Stimulated activated naive CD8-positive, alpha-beta T cell treated with anti-CD3 and anti-CD28 coated beads, Interleukin-15, Interleukin-2, amounts not matched to agents 100 U/mL and 50 U/mL, for 24 hours (primary cell): ENCODE measurements at regions not wholly inside any gene's neighbourhood (a gene's known extent, or its start where the extent isn't known, plus 50 kb on each side); places are given as distances from the start of the nearest gene placed in this dataset.

Source experiments
- ATAC-seq: fragments of 150-1000 bp; cut with Tn5 transposase; one replicate; pipeline ENCODE4 v1.10.0; 2021
- DNase-seq: peaks from one replicate; pipeline ENCODE4 v3.0.0; 2021

DNA sequence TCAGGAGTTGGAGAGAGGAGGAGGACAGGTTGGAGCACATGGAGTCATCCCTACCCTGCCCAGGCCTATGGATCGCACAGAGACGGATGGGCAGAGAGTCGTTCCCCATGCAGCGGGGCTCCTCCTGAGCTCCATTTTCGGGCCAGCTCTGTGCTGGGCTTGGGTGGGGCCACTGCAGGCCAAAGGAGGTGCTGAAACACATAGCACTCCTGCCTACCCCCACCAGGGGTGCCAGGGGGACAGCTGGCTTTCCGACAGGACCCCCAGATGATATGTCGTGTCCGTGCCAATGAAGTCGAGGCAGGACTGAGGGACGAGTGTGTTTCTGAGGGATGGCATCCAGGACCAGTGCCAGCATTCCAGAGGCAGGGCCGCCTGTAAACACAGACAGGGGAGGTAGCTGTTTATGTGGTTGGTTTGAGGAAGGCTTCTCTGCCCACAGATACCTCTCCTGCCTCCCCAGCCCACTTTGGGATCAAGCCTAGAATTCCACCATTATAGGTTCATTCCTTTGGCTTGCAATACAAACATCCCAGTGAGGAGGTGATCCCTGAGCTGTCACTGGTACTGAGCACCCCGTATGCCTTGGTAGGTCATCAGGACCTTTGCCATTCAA lies 116.6 kb downstream of the GLI2 start:
- ATAC-seq, result no peak
- no peak for DNase-seq

- DNase-seq, result no peak
- no peak for ATAC-seq
Measured at GRCh38 chr2:120853306-120854013, 117.8 kb downstream of the GLI2 start.

GRCh38 chr2:120854014-120854620 lies 118.4 kb downstream of the GLI2 start:
- no peak for DNase-seq
- no peak for ATAC-seq

- DNase-seq (no peak), ATAC-seq (no peak)
Measured at GRCh38 chr2:120854766-120855530, 119.3 kb downstream of the GLI2 start.

DNA sequence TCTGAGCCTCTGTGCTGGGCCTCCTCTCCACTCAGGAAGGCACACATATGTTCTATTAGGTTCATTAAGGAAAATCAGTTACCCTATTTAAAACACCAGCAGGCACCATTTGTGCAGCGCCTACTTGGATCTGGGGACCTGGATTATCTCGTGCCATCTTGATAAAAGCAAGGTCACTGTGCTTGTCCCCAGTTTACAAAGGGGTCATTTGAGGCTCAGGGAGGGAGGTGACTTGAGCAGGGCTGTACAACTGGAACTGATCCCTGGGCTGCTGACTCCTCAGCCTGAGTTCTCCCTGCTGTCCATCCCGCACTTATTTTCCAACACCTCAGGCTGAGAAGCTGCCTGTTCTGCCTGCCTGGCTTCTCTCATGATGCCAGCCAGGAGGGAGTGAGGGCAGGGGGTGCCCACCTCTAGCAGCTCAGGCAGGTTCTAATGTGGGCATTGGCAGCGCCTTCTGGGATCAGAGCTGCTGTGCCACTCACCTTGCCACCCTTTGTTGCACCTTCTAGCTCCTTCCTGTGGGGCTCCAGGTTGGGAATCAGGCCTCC lies 120.3 kb downstream of the GLI2 start:
- ATAC-seq, result no peak
- DNase-seq, result no peak

DNA sequence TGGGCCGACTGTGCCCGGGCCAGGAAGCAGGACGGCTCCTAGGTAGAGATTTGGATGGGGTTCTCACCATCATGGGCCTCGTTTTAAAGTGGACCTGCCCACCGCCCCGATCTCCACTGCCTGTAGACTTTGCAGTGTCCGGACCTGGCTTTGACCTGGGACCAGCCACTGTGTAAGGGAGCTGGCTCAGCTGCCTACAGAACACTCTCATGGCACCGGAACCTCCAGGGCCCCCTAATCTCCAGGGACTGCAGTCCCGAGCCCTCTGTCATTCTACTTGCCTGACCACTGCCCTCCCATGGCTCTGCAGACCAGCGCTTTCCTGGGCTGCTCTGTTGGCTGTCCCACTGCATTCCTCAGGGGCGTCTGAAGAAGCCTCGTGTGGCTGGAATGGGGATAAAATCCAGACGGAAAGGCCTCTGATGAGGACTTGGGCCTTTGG lies 120.8 kb downstream of the GLI2 start:
- no peak for DNase-seq
- ATAC-seq, result no peak

- no peak for DNase-seq
- ATAC-seq, result no peak
Measured at GRCh38 chr2:120857422-120857821, 121.8 kb downstream of the GLI2 start.

GRCh38 chr2:120857931-120858330 lies 122.3 kb downstream of the GLI2 start:
- DNase-seq (no peak), ATAC-seq (no peak)

- DNase-seq (no peak), ATAC-seq (no peak)
Measured at GRCh38 chr2:120858361-120859106, 122.9 kb downstream of the GLI2 start.

DNA sequence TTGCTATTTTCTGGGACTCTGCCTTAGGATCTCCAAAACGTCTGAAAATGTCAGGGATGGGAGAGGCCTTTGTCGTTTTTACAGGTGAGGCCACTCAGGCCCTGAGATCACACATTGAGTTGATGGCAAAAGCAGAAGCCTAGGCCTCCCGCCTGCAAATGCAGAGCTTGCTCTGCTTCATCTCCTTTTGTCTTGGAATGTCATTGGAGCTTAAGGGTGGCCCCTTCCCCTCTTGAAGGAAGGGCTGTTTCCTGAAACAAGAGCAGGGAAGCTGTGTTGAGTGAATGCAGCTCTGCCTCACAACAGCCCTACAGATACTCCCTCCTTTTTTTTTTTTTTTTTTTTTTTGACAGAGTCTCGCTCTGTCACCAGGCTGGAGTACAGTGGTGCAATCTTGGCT lies 123.5 kb downstream of the GLI2 start:
- DNase-seq (no peak), ATAC-seq (no peak)

- DNase-seq (no peak), ATAC-seq (no peak)
Measured at GRCh38 chr2:120859814-120860578, 124.3 kb downstream of the GLI2 start.

DNA sequence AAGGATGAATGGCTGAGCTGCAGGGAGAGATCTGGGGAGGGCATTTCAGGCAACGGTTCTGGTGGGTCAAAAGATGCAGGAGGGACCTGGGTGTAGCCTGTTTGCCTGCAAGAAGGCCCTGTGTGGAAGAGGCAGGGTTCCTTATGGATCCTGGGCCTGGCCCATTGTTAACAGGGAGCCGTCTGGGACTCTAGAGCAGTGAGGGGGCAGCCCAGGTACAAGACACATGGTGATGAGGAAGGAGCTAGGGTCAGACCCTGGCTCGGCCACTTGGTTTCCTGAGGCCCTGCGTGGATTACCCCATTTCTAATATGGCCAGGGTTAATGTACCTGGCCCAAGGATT lies 124.9 kb downstream of the GLI2 start:
- DNase-seq (no peak), ATAC-seq (no peak)

DNA sequence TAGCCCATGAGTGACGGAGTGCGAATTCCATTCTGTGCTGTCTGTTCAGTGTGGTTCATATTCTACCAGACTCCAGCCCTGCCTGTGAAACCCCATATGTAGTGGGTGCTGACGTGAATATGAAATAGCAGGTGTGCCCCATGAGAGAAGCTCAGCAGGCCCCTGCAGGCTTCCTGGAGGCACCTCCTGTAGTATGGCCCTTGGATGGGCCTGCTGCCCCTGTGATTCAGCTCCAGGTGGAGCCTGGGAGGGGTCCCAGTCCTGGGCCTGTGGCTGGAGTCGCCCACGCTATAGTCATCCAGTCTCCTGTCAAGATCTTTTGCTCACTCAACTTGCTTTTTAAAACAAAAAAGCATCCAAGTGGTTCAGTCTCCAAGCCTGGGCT lies 125.5 kb downstream of the GLI2 start:
- ATAC-seq, result no peak

GRCh38 chr2:120861576-120862191 lies 126.0 kb downstream of the GLI2 start:
- DNase-seq (no peak), ATAC-seq (no peak)

More for the DNA sequence above, 125.5 kb downstream of the GLI2 start:
- no peak for DNase-seq

GRCh38 chr2:120862201-120863060 lies 126.8 kb downstream of the GLI2 start:
- no peak for DNase-seq
- no peak for ATAC-seq

DNA sequence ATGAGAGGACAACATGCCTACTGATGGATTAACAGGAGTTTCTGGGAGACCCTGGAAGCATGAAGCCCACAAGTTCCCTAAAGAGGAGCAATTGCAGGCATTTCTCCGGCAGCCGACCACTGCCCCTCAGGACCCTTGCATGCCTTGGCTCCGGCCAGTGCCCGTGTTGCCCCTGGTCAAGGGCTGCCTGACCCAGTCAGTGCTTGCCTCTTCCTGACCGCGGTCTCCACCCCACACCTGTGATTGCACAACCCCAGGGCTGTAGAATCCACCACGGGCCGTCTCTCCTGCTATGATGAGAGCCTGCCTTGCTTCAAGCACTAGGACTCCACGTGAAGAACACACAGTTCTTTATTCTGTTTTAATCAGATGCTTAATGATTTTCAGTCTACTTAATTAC lies 127.5 kb downstream of the GLI2 start:
- no peak for DNase-seq
- no peak for ATAC-seq

- ATAC-seq, result no peak
- no peak for DNase-seq
Measured at GRCh38 chr2:120863661-120864320, 128.1 kb downstream of the GLI2 start.

GRCh38 chr2:120864981-120865380 lies 129.3 kb downstream of the GLI2 start:
- no peak for ATAC-seq
- DNase-seq, result no peak

- no peak for ATAC-seq
Measured at GRCh38 chr2:120865656-120866055, 130.0 kb downstream of the GLI2 start.

More at GRCh38 chr2:120865656-120866055, 130.0 kb downstream of the GLI2 start:
- DNase-seq, result no peak
